ENCODE measurements at regions not wholly inside any gene's neighbourhood (a gene's known extent, or its start where the extent isn't known, plus 50 kb on each side); places are given as distances from the start of the nearest gene placed in this dataset.

- H2BK120ac ChIP-seq (ENCODE audit: low read depth, low read length, poor library complexity, severe bottlenecking): no peak overlapping the region
- H3K23ac ChIP-seq (ENCODE audit: insufficient read length, low read depth, low read length): no peak overlapping the region
- H4K91ac ChIP-seq (ENCODE audit: insufficient read length, low read depth, low read length): no peak overlapping the region
- H3T11ph ChIP-seq (ENCODE audit: low read length): no peak overlapping the region
- no peak overlapping the region for H2AK5ac ChIP-seq (ENCODE audit: insufficient read length, low read length)
- H3K4me1 ChIP-seq (ENCODE audit: insufficient read depth, low read length): no peaks in the 10 kb centered on the region; the same call in 1 of the 2 replicates
- no peak overlapping the region for H2BK12ac ChIP-seq (ENCODE audit: insufficient read length, low read depth, low read length)
- H3K27me3 ChIP-seq (ENCODE audit: insufficient read depth, low read length): no peaks in the 10 kb centered on the region
- peaks cover 27 to 28% of the 10 kb centered on the region in 2 experiments for H3K4me1 Mint-ChIP-seq
- no peaks in the 10 kb centered on the region for H3K9me3 ChIP-seq (ENCODE audit: control insufficient read depth, low read depth, low read length)
- no peak overlapping the region for H2AFZ ChIP-seq (ENCODE audit: low read length)
- H3K9me3 Mint-ChIP-seq: no peaks in the 10 kb centered on the region; a peak in 1 of 5 replicates
- H2BK5ac ChIP-seq (ENCODE audit: insufficient read length, low read length): no peak overlapping the region
- no peak overlapping the region for H3K4me3 Mint-ChIP-seq
- H3K9ac ChIP-seq (ENCODE audit: extremely low read depth, insufficient read length, low read length): no peak overlapping the region
- H3K27me3 Mint-ChIP-seq (ENCODE audit: low read depth): peaks cover 4% of the 10 kb centered on the region; the same call in 1 of the 2 replicates
- no peaks in the 10 kb centered on the region for H3K36me3 Mint-ChIP-seq (ENCODE audit: insufficient read depth in 1 of 3, low read depth in 3 of 3)
- no peaks in the 10 kb centered on the region for H3K79me2 ChIP-seq (ENCODE audit: insufficient read depth, low read length)
- H3K79me1 ChIP-seq (ENCODE audit: insufficient read depth, low read depth, low read length, poor library complexity, severe bottlenecking): no peaks in the 10 kb centered on the region
- H3K18ac ChIP-seq (ENCODE audit: insufficient read length, low read depth, low read length): no peak overlapping the region
- H2BK20ac ChIP-seq (ENCODE audit: low read depth, low read length, poor library complexity, severe bottlenecking): no peak overlapping the region
- no CpG with 5 or more reads among the region's 9 CpGs for WGBS (ENCODE audit: extremely low coverage, insufficient read length, low lambda C conversion rate)
- H3K27ac ChIP-seq (ENCODE audit: insufficient read length, low read depth, low read length): no peak overlapping the region
- H3K14ac ChIP-seq (ENCODE audit: insufficient read depth, low read length): no peak overlapping the region
- DNase-seq: no peak
- H2BK15ac ChIP-seq (ENCODE audit: low read depth, low read length): no peak overlapping the region
- no peak overlapping the region for H3K4me2 ChIP-seq (ENCODE audit: insufficient read depth, insufficient read length, low read length)
- no peaks in the 10 kb centered on the region for H3K23me2 ChIP-seq (ENCODE audit: insufficient read length, low read depth, low read length, poor library complexity, severe bottlenecking)
- H3K4ac ChIP-seq (ENCODE audit: low read depth, low read length): no peak overlapping the region
- no peak for TF ChIP-seq CTCF (conservative IDR thresholded peaks at IDR 0.05)
- no peak overlapping the region for H4K5ac ChIP-seq (ENCODE audit: insufficient read length, low read depth, low read length)
- peak overlapping the region; percentile 7 to 95 (median 37); a peak in 5 of 7 replicates for H3K27ac Mint-ChIP-seq
- no peak overlapping the region for H4K8ac ChIP-seq (replicated peaks; ENCODE audit: insufficient read length, low read depth, low read length)
- H4K20me1 ChIP-seq (ENCODE audit: control insufficient read depth, insufficient read depth, insufficient read length): no peaks in the 10 kb centered on the region
- no peak overlapping the region for H3K56ac ChIP-seq (ENCODE audit: insufficient read length, low read depth, low read length)
Observed at GRCh38 chr2:5945742-5946141, 253.6 kb downstream of the SOX11 start.

Data from H9 (cell line).